CD4-positive, alpha-beta T cell (primary cell): ENCODE measurements at regions not wholly inside any gene's neighbourhood (a gene's known extent, or its start where the extent isn't known, plus 50 kb on each side); places are given as distances from the start of the nearest gene placed in this dataset.

Source experiments
- ATAC-seq: fragments of 200-7000 bp; cut with Tn5 transposase; one replicate; pipeline ENCODE4 v1.10.0; 2022; ENCODE audit warnings: mild to moderate bottlenecking; ENCODE audit not compliant: poor library complexity
- CTCF ChIA-PET: fragments of 350-600 bp; sonication (Branson Sonifier 250); formaldehyde crosslinking; loops from one replicate; lab custom pipeline; 2021; ENCODE audit warnings: antibody characterized with exemption, inconsistent platforms; lab: Charles Lee
- POLR2A ChIA-PET: fragments of 350-600 bp; sonication (Branson Sonifier 250); formaldehyde crosslinking; loops from one replicate; lab custom pipeline; 2021; ENCODE audit warnings: antibody characterized with exemption, inconsistent platforms; lab: Charles Lee
- DNase-seq, 14 experiments: peaks; one replicate each; pipeline ENCODE4 v3.0.0-alpha.2; 2013 to 2020; ENCODE audit warnings: mixed read lengths in 2 of 14
- H3K27ac ChIP-seq, 2 donors: one replicate each; pipeline versions ENCODE4 v1.5.1 to v1.7.0; 2013; ENCODE audit warnings: low read length in 2 of 2, low read depth in 1 of 2, mild to moderate bottlenecking in 1 of 2
- H3K27me3 ChIP-seq, 2 experiments: 1 replicate in 1 of 2; 2 replicates in 1 of 2; pipeline versions ENCODE4 v1.6.1 to v1.7.0; 2013; ENCODE audit warnings: low read length in 2 of 2, control low read depth in 1 of 2, mild to moderate bottlenecking in 1 of 2, moderate library complexity in 1 of 2; ENCODE audit not compliant: insufficient read depth in 2 of 2, control insufficient read depth in 1 of 2
- H3K36me3 ChIP-seq: one replicate; pipeline ENCODE4 v1.6.1; 2013; ENCODE audit warnings: low read length, control low read depth; ENCODE audit not compliant: insufficient read depth
- H3K4me1 ChIP-seq: one replicate; pipeline ENCODE4 v1.6.1; 2013; ENCODE audit warnings: low read length, control low read depth; ENCODE audit not compliant: insufficient read depth
- H3K4me3 ChIP-seq: one replicate; pipeline ENCODE4 v1.5.1; 2013; ENCODE audit warnings: mild to moderate bottlenecking, low read length, moderate library complexity
- H3K9me3 ChIP-seq, 2 experiments: 1 replicate in 1 of 2; 2 replicates in 1 of 2; pipeline versions ENCODE4 v1.6.1 to v1.7.0; 2013; ENCODE audit warnings: low read length in 2 of 2, mild to moderate bottlenecking in 2 of 2, control low read depth in 1 of 2, moderate library complexity in 1 of 2; ENCODE audit not compliant: control insufficient read depth in 1 of 2, insufficient read depth in 1 of 2
- H3K27ac Mint-ChIP-seq: one replicate; pipeline ENCODE4 v1.8.0; 2020; ENCODE audit warnings: mixed read lengths
- H3K27me3 Mint-ChIP-seq: one replicate; pipeline ENCODE4 v1.8.0; 2021; ENCODE audit warnings: mixed read lengths
- H3K36me3 Mint-ChIP-seq: one replicate; pipeline ENCODE4 v1.8.0; 2021; ENCODE audit warnings: low read depth, mixed read lengths
- H3K4me1 Mint-ChIP-seq: one replicate; pipeline ENCODE4 v1.8.0; 2021; ENCODE audit warnings: low read depth, mixed read lengths
- H3K4me3 Mint-ChIP-seq: one replicate; pipeline ENCODE4 v1.8.0; 2020; ENCODE audit warnings: mild to moderate bottlenecking, mixed read lengths
- H3K9me3 Mint-ChIP-seq: one replicate; pipeline ENCODE4 v1.8.0; 2020; ENCODE audit warnings: mixed read lengths
- intact Hi-C, 2 experiments: fragments of 100-400 bp; cut with DNase I in 1 of 2; cut with micrococcal nuclease in 1 of 2; formaldehyde crosslinking; loops; one replicate each; pipeline versions ENCODE4 v1.15.1 to v1.9.0; 2023 to 2025; cut with DNase I, micrococcal nuclease
- TF ChIP-seq, protein P1 (sequence below): fragments of 200-600 bp; IDR thresholded peaks from one replicate; pipeline ENCODE4 v1.8.0; 2022; ENCODE audit warnings: antibody characterized with exemption, mild to moderate bottlenecking

DNA sequence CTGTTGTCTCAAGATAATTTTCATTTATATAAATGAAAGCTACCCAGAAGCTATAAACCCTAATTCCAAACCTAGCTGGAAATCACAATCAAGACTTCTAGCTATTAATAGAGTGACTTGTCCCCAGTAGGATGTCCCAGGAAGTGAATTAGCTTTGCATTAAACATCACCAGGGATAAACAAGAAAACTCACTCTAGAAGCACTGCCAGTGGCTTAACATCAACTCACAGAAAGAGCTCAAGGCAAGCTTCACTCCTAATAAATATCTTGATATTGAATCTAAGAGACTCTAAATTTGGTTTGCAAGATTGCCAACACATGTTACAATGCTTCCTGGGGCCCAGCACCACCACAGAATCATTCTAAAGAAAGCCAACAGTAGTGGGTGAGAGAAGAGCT is 468.7 kb upstream of the FAM241A start:
- Histone ChIP-seq H3K4me1 (no peaks in the 10 kb centered on the region), H3K4me3 (no peak overlapping the region), H3K27me3 (no peaks in the 10 kb centered on the region), H3K36me3 (no peaks in the 10 kb centered on the region), H3K9me3 (peaks cover 0 to 9% of the 10 kb centered on the region in 2 experiments), H3K27ac (no peak overlapping the region)
- Mint-ChIP-seq H3K4me3 (no peak overlapping the region), H3K27me3 (no peaks in the 10 kb centered on the region), H3K4me1 (no peaks in the 10 kb centered on the region), H3K27ac (no peak overlapping the region), H3K36me3 (no peaks in the 10 kb centered on the region), H3K9me3 (no peaks in the 10 kb centered on the region)
- DNase-seq (no peak), ATAC-seq (no peak)
- intact Hi-C loops, result no loop called here
- CTCF ChIA-PET, result no interaction called here
- POLR2A ChIA-PET, result no interaction called here
- TF ChIP-seq, protein P1, sequence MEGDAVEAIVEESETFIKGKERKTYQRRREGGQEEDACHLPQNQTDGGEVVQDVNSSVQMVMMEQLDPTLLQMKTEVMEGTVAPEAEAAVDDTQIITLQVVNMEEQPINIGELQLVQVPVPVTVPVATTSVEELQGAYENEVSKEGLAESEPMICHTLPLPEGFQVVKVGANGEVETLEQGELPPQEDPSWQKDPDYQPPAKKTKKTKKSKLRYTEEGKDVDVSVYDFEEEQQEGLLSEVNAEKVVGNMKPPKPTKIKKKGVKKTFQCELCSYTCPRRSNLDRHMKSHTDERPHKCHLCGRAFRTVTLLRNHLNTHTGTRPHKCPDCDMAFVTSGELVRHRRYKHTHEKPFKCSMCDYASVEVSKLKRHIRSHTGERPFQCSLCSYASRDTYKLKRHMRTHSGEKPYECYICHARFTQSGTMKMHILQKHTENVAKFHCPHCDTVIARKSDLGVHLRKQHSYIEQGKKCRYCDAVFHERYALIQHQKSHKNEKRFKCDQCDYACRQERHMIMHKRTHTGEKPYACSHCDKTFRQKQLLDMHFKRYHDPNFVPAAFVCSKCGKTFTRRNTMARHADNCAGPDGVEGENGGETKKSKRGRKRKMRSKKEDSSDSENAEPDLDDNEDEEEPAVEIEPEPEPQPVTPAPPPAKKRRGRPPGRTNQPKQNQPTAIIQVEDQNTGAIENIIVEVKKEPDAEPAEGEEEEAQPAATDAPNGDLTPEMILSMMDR, result no peak

DNA sequence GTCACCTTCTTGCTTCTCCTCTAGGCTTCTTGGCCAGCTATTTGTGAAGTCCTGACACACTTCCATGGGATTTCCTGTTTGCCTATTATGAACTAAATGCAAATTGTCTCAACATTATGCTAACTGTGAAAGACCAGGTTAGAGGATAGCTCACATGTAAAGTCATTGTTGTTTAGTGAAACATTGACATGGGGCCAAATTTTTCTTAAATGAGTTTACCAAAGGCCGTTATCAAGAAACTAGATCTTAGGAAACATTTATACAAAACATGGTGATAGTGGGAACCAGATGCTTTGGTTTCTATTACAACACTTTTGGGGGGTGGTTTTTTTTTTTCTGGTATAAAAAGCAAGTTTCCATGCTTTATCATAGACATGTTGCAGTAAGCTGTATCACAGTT is 466.8 kb upstream of the FAM241A start:
- POLR2A ChIA-PET, result no interaction called here
- TF ChIP-seq, protein P1, result no peak
- H3K9me3 Mint-ChIP-seq, result no peaks in the 10 kb centered on the region
- no peaks in the 10 kb centered on the region for H3K36me3 Mint-ChIP-seq
- Histone ChIP-seq H3K4me3 (no peak overlapping the region), H3K9me3 (peaks cover 0 to 9% of the 10 kb centered on the region in 2 experiments), H3K4me1 (no peaks in the 10 kb centered on the region), H3K27ac (no peak overlapping the region), H3K36me3 (no peaks in the 10 kb centered on the region), H3K27me3 (no peaks in the 10 kb centered on the region)
- no peak for ATAC-seq
- intact Hi-C loops, result no loop called here
- no peaks in the 10 kb centered on the region for H3K4me1 Mint-ChIP-seq
- H3K27ac Mint-ChIP-seq, result no peak overlapping the region
- DNase-seq, result no peak
- no peaks in the 10 kb centered on the region for H3K27me3 Mint-ChIP-seq
- CTCF ChIA-PET, result interaction anchor here (0.7 kb wide), 1 partner anchor 13 kb away, joined by 4 read pairs; no protein-coding TSS in a partner anchor
- H3K4me3 Mint-ChIP-seq, result no peak overlapping the region

DNA sequence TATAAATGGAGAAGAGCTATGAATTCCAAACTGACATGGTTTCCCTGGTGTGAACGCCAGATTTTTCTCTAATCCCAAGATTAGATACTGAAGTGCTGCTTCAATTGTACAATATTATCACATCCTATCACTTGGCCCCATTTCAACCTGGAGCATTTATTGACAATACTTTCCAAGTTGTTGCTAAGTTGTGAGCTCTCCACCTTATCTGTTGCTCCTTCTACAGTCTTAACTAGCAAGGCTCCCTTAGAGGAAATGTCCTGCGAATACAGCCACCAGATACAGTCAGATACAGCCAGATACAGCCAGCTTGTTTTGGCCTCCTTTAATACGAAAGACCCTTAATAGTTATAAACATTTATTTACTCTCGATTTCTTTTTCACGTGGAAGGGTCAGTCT is 466.3 kb upstream of the FAM241A start:
- no peaks in the 10 kb centered on the region for H3K27me3 Mint-ChIP-seq
- no peak for ATAC-seq
- CTCF ChIA-PET, result interaction anchor here (0.7 kb wide), 1 partner anchor 13 kb away, joined by 4 read pairs; no protein-coding TSS in a partner anchor
- no peak overlapping the region for H3K27ac Mint-ChIP-seq
- Histone ChIP-seq H3K4me3 (no peak overlapping the region), H3K27ac (no peak overlapping the region), H3K27me3 (no peaks in the 10 kb centered on the region), H3K4me1 (no peaks in the 10 kb centered on the region), H3K36me3 (no peaks in the 10 kb centered on the region), H3K9me3 (peaks cover 0 to 9% of the 10 kb centered on the region in 2 experiments)
- H3K4me1 Mint-ChIP-seq, result no peaks in the 10 kb centered on the region
- no peak overlapping the region for H3K4me3 Mint-ChIP-seq
- intact Hi-C loops, result no loop called here
- H3K36me3 Mint-ChIP-seq, result no peaks in the 10 kb centered on the region
- POLR2A ChIA-PET, result no interaction called here
- TF ChIP-seq, protein P1, result no peak
- no peak for DNase-seq
- H3K9me3 Mint-ChIP-seq, result no peaks in the 10 kb centered on the region
